Fibroblast of lung (primary cell): ENCODE measurements at regions not wholly inside any gene's neighbourhood (a gene's known extent, or its start where the extent isn't known, plus 50 kb on each side); places are given as distances from the start of the nearest gene placed in this dataset.

Experiments
- DNase-seq, 2 donors: peaks; one replicate each; pipeline versions ENCODE4 v3.0.0 to v3.0.0-alpha.2; 2010; ENCODE audit warnings: low read depth in 2 of 2
- H2AFZ ChIP-seq: 2 replicates; pipeline ENCODE4 v1.5.1; 2012; ENCODE audit warnings: low read length, control low read depth, inconsistent platforms
- H3K27ac ChIP-seq: 2 replicates; pipeline ENCODE4 v1.5.1; 2011; ENCODE audit warnings: low read length, control low read depth; ENCODE audit not compliant: insufficient read depth
- H3K27me3 ChIP-seq: 2 replicates; pipeline ENCODE4 v1.5.1; 2011; ENCODE audit warnings: mild to moderate bottlenecking, low read length; ENCODE audit not compliant: control insufficient read depth, insufficient read depth
- H3K36me3 ChIP-seq: 2 replicates; pipeline ENCODE4 v1.5.1; 2011; ENCODE audit warnings: low read length; ENCODE audit not compliant: control insufficient read depth, insufficient read depth
- H3K4me1 ChIP-seq: 2 replicates; pipeline ENCODE4 v1.5.1; 2011; ENCODE audit warnings: low read length; ENCODE audit not compliant: control insufficient read depth, insufficient read depth; ENCODE audit errors: extremely low read depth
- H3K4me2 ChIP-seq: 2 replicates; pipeline ENCODE4 v1.5.1; 2011; ENCODE audit warnings: low read length, control low read depth; ENCODE audit not compliant: insufficient read depth; ENCODE audit errors: extremely low read depth
- H3K4me3 ChIP-seq, 4 experiments: fragments of 200-600 bp in 1 of 4; sonication (generic) in 1 of 4; replicated peaks in 1 of 4; 2 replicates each; pipeline ENCODE4 v1.5.1; 2011 to 2016; ENCODE audit warnings: low read length in 4 of 4, low read depth in 3 of 4, mild to moderate bottlenecking in 3 of 4, control low read depth in 2 of 4, inconsistent platforms in 1 of 4, mixed read lengths in 1 of 4; ENCODE audit not compliant: insufficient read depth in 1 of 4; ENCODE audit errors: control extremely low read depth in 1 of 4
- H3K79me2 ChIP-seq: 2 replicates; pipeline ENCODE4 v1.5.1; 2012; ENCODE audit warnings: mild to moderate bottlenecking, low read length, inconsistent platforms; ENCODE audit not compliant: control insufficient read depth, insufficient read depth
- H3K9ac ChIP-seq: 2 replicates; pipeline ENCODE4 v1.5.1; 2011; ENCODE audit warnings: mild to moderate bottlenecking, low read length, control low read depth; ENCODE audit not compliant: insufficient read depth
- H3K9me3 ChIP-seq: 2 replicates; pipeline ENCODE4 v1.5.1; 2012; ENCODE audit warnings: low read depth, low read length; ENCODE audit not compliant: control insufficient read depth, insufficient read depth
- H4K20me1 ChIP-seq: 2 replicates; pipeline ENCODE4 v1.5.1; 2011; ENCODE audit warnings: low read length; ENCODE audit not compliant: control insufficient read depth, insufficient read depth; ENCODE audit errors: extremely low read depth
- CTCF ChIP-seq, 2 donors: IDR thresholded peaks in 1 of 2; conservative IDR thresholded peaks in 1 of 2; 1 replicate in 1 of 2; 2 replicates in 1 of 2; pipeline ENCODE4 v1.5.1; 2011 to 2012; ENCODE audit warnings: low read length in 2 of 2, control low read depth in 1 of 2, inconsistent platforms in 1 of 2, low read depth in 1 of 2, mild to moderate bottlenecking in 1 of 2
- EZH2 ChIP-seq: IDR thresholded peaks from 2 replicates; pipeline ENCODE4 v1.5.1; 2012; ENCODE audit warnings: low read length, control low read depth, mild to moderate bottlenecking; ENCODE audit errors: missing control alignments

- DNase-seq = no peak
- TF ChIP-seq EZH2 (no peak), CTCF (conservative IDR thresholded peaks at IDR 0.05 in 1 of 2, IDR thresholded peaks at IDR 0.05 in 1 of 2; ENCODE audit: low read depth in 1 of 2, low read length in 2 of 2) (no peak)
- H3K9ac ChIP-seq = no peak overlapping the region
- H3K27me3 ChIP-seq = no peaks in the 10 kb centered on the region
- no peak overlapping the region for H3K27ac ChIP-seq
- no peaks in the 10 kb centered on the region for H3K4me1 ChIP-seq
- H2AFZ ChIP-seq = no peak overlapping the region
- no peak overlapping the region for H3K4me2 ChIP-seq
- H4K20me1 ChIP-seq = no peaks in the 10 kb centered on the region
- no peak overlapping the region for H3K4me3 ChIP-seq
- H3K9me3 ChIP-seq = no peaks in the 10 kb centered on the region
- no peaks in the 10 kb centered on the region for H3K79me2 ChIP-seq
- H3K36me3 ChIP-seq = no peaks in the 10 kb centered on the region
Observed at GRCh38 chr5:111865356-111865755, 108.4 kb upstream of the NREP start.

- DNase-seq = peak in 1 of 2 donors; percentile 45
Observed at GRCh38 chr5:111863801-111864200, 106.8 kb upstream of the NREP start.

GRCh38 chr5:111859533-111860270, 102.7 kb upstream of the NREP start:
- Histone ChIP-seq H3K79me2 (no peaks in the 10 kb centered on the region), H4K20me1 (no peaks in the 10 kb centered on the region), H3K27me3 (no peaks in the 10 kb centered on the region), H3K9me3 (no peaks in the 10 kb centered on the region), H3K4me1 (no peaks in the 10 kb centered on the region), H3K9ac (no peak overlapping the region), H3K4me3 (no peak overlapping the region), H3K4me2 (no peak overlapping the region), H2AFZ (no peak overlapping the region), H3K36me3 (no peaks in the 10 kb centered on the region), H3K27ac (no peak overlapping the region)
- DNase-seq = peak; percentile 87 to 96
- TF ChIP-seq EZH2 (no peak), CTCF (conservative IDR thresholded peaks at IDR 0.05 in 1 of 2, IDR thresholded peaks at IDR 0.05 in 1 of 2; ENCODE audit: low read depth in 1 of 2, low read length in 2 of 2) (no peak)

More at GRCh38 chr5:111863801-111864200, 106.8 kb upstream of the NREP start:
- Histone ChIP-seq H2AFZ (no peak overlapping the region), H3K27ac (no peak overlapping the region), H3K79me2 (no peaks in the 10 kb centered on the region), H3K4me3 (no peak overlapping the region), H3K9me3 (no peaks in the 10 kb centered on the region), H3K27me3 (no peaks in the 10 kb centered on the region), H3K4me2 (no peak overlapping the region), H4K20me1 (no peaks in the 10 kb centered on the region), H3K4me1 (no peaks in the 10 kb centered on the region), H3K9ac (no peak overlapping the region), H3K36me3 (no peaks in the 10 kb centered on the region)
- TF ChIP-seq CTCF (conservative IDR thresholded peaks at IDR 0.05 in 1 of 2, IDR thresholded peaks at IDR 0.05 in 1 of 2; ENCODE audit: low read depth in 1 of 2, low read length in 2 of 2) (no peak), EZH2 (no peak)
